GM21717 (cell line): ENCODE measurements at regions not wholly inside any gene's neighbourhood (a gene's known extent, or its start where the extent isn't known, plus 50 kb on each side); places are given as distances from the start of the nearest gene placed in this dataset.
"Not testable (repeated sequence)": the region's sequence is repeated elsewhere in the genome, so short reads cannot be mapped to it uniquely, and the experiment has no call there.

ENCODE experiments used
- ATAC-seq: cut with Tn5 transposase; IDR thresholded peaks from one replicate; pipeline ENCODE4 v1.9.1; 2021; ENCODE audit warnings: mild to moderate bottlenecking, moderate library complexity; ENCODE audit not compliant: unreplicated experiment

- no peak for ATAC-seq
Measured at GRCh38 chr7:138214926-138215325, 138.7 kb downstream of the AKR1D1 start.

GRCh38 chr7:138220321-138220720 lies 144.1 kb downstream of the AKR1D1 start:
- not testable (repeated sequence) for ATAC-seq

- ATAC-seq = not testable (repeated sequence)
Measured at GRCh38 chr7:138221388-138221787, 145.1 kb downstream of the AKR1D1 start.

- ATAC-seq = no peak
Measured at GRCh38 chr7:138223402-138223879, 147.2 kb downstream of the AKR1D1 start.

- ATAC-seq = no peak
Measured at GRCh38 chr7:138226001-138226476, 149.8 kb downstream of the AKR1D1 start.

- no peak for ATAC-seq
Measured at GRCh38 chr7:138226745-138227279, 150.6 kb downstream of the AKR1D1 start.

GRCh38 chr7:138228119-138228518 lies 151.9 kb downstream of the AKR1D1 start:
- no peak for ATAC-seq

- ATAC-seq = no peak
Measured at GRCh38 chr7:138228769-138229168, 152.5 kb downstream of the AKR1D1 start.

GRCh38 chr7:138233189-138233588 lies 156.9 kb downstream of the AKR1D1 start:
- no peak for ATAC-seq

GRCh38 chr7:138235207-138235606 lies 158.9 kb downstream of the AKR1D1 start:
- ATAC-seq = no peak

GRCh38 chr7:138237995-138238394 lies 161.7 kb downstream of the AKR1D1 start:
- no peak for ATAC-seq

- ATAC-seq = no peak
Measured at GRCh38 chr7:138238734-138239659, 162.7 kb downstream of the AKR1D1 start.

GRCh38 chr7:138243430-138243829 lies 167.2 kb downstream of the AKR1D1 start:
- ATAC-seq = no peak

- no peak for ATAC-seq
Measured at GRCh38 chr7:138243836-138244235, 167.6 kb downstream of the AKR1D1 start.

GRCh38 chr7:138244606-138245005 lies 168.3 kb downstream of the AKR1D1 start:
- no peak for ATAC-seq

GRCh38 chr7:138245216-138245615 lies 169.0 kb downstream of the AKR1D1 start:
- ATAC-seq = no peak

GRCh38 chr7:138245682-138246081 lies 169.4 kb downstream of the AKR1D1 start:
- ATAC-seq = no peak

GRCh38 chr7:138246428-138246827 lies 170.2 kb downstream of the AKR1D1 start:
- no peak for ATAC-seq

GRCh38 chr7:138247081-138247480 lies 170.8 kb downstream of the AKR1D1 start:
- ATAC-seq = no peak

GRCh38 chr7:138247568-138248333 lies 171.5 kb downstream of the AKR1D1 start:
- no peak for ATAC-seq

- ATAC-seq = no peak
Measured at GRCh38 chr7:138248609-138249008, 172.3 kb downstream of the AKR1D1 start.
